GM19023 (cell line): ENCODE measurements at regions not wholly inside any gene's neighbourhood (a gene's known extent, or its start where the extent isn't known, plus 50 kb on each side); places are given as distances from the start of the nearest gene placed in this dataset.

Experiments used
- ATAC-seq: cut with Tn5 transposase; IDR thresholded peaks from one replicate; pipeline ENCODE4 v1.9.1; 2021; ENCODE audit warnings: mild to moderate bottlenecking, moderate library complexity; ENCODE audit not compliant: unreplicated experiment

GRCh38 chr11:110805756-110806155, 93.5 kb upstream of the ARHGAP20 start:
- no peak for ATAC-seq

GRCh38 chr11:110802162-110802561, 89.9 kb upstream of the ARHGAP20 start:
- ATAC-seq, result no peak

- no peak for ATAC-seq
Measured at GRCh38 chr11:110801328-110801727, 89.1 kb upstream of the ARHGAP20 start.

GRCh38 chr11:110798201-110798900, 86.1 kb upstream of the ARHGAP20 start:
- ATAC-seq, result no peak

GRCh38 chr11:110797453-110797852, 85.2 kb upstream of the ARHGAP20 start:
- ATAC-seq, result peak; percentile 88

GRCh38 chr11:110795112-110795624, 82.9 kb upstream of the ARHGAP20 start:
- ATAC-seq, result no peak

GRCh38 chr11:110793556-110793955, 81.3 kb upstream of the ARHGAP20 start:
- ATAC-seq, result no peak

GRCh38 chr11:110791621-110792020, 79.4 kb upstream of the ARHGAP20 start:
- no peak for ATAC-seq

GRCh38 chr11:110787680-110788079, 75.4 kb upstream of the ARHGAP20 start:
- no peak for ATAC-seq

GRCh38 chr11:110786226-110786902, 74.1 kb upstream of the ARHGAP20 start:
- ATAC-seq, result no peak

GRCh38 chr11:110785398-110785797, 73.2 kb upstream of the ARHGAP20 start:
- no peak for ATAC-seq

GRCh38 chr11:110782616-110783015, 70.4 kb upstream of the ARHGAP20 start:
- no peak for ATAC-seq

GRCh38 chr11:110779108-110779507, 66.9 kb upstream of the ARHGAP20 start:
- ATAC-seq, result no peak

- no peak for ATAC-seq
Measured at GRCh38 chr11:110778343-110778742, 66.1 kb upstream of the ARHGAP20 start.

- ATAC-seq, result no peak
Measured at GRCh38 chr11:110777775-110778174, 65.5 kb upstream of the ARHGAP20 start.

GRCh38 chr11:110776081-110776480, 63.8 kb upstream of the ARHGAP20 start:
- ATAC-seq, result no peak

GRCh38 chr11:110774138-110775014, 62.1 kb upstream of the ARHGAP20 start:
- ATAC-seq, result no peak

GRCh38 chr11:110773442-110773841, 61.2 kb upstream of the ARHGAP20 start:
- ATAC-seq, result no peak

- ATAC-seq, result no peak
Measured at GRCh38 chr11:110772863-110773262, 60.6 kb upstream of the ARHGAP20 start.

- no peak for ATAC-seq
Measured at GRCh38 chr11:110766316-110766715, 54.1 kb upstream of the ARHGAP20 start.

- ATAC-seq, result no peak
Measured at GRCh38 chr11:110764485-110764884, 52.2 kb upstream of the ARHGAP20 start.
